ENCODE measurements at regions not wholly inside any gene's neighbourhood (a gene's known extent, or its start where the extent isn't known, plus 50 kb on each side); places are given as distances from the start of the nearest gene placed in this dataset.

- TF ChIP-seq CTCF (conservative IDR thresholded peaks at IDR 0.05; ENCODE audit: low read depth, low read length) (no peak), EZH2 (IDR thresholded peaks at IDR 0.05; ENCODE audit: borderline replicate concordance, low read depth, low read length, poor library complexity, severe bottlenecking) (no peak)
These were observed 229.9 kb upstream of the SUCLG2 start for GRCh38 chr3:67884345-67884744.
